Duodenal mucosa (tissue), 2 donors: ENCODE measurements at regions not wholly inside any gene's neighbourhood (a gene's known extent, or its start where the extent isn't known, plus 50 kb on each side); places are given as distances from the start of the nearest gene placed in this dataset.

Experiments
- H3K27ac ChIP-seq: one replicate; pipeline ENCODE4 v1.7.0; 2013; ENCODE audit warnings: low read depth, low read length
- H3K27me3 ChIP-seq, 2 donors: one replicate each; pipeline ENCODE4 v1.7.0; 2013; ENCODE audit warnings: low read length in 2 of 2, control low read depth in 1 of 2; ENCODE audit not compliant: insufficient read depth in 2 of 2, control insufficient read depth in 1 of 2
- H3K36me3 ChIP-seq, 2 donors: one replicate each; pipeline ENCODE4 v1.7.0; 2013; ENCODE audit warnings: low read length in 2 of 2, control low read depth in 1 of 2; ENCODE audit not compliant: insufficient read depth in 2 of 2, control insufficient read depth in 1 of 2
- H3K4me1 ChIP-seq, 2 donors: one replicate each; pipeline ENCODE4 v1.7.0; 2013; ENCODE audit warnings: low read length in 2 of 2, control low read depth in 1 of 2; ENCODE audit not compliant: insufficient read depth in 2 of 2, control insufficient read depth in 1 of 2
- H3K4me3 ChIP-seq, 2 donors: one replicate each; pipeline ENCODE4 v1.7.0; 2013; ENCODE audit warnings: low read length in 2 of 2, low read depth in 1 of 2
- H3K9ac ChIP-seq, 2 donors: one replicate each; pipeline ENCODE4 v1.7.0; 2013; ENCODE audit warnings: low read length in 2 of 2, low read depth in 1 of 2
- H3K9me3 ChIP-seq, 2 donors: one replicate each; pipeline ENCODE4 v1.7.0; 2013; ENCODE audit warnings: low read length in 2 of 2, control low read depth in 1 of 2; ENCODE audit not compliant: control insufficient read depth in 1 of 2

GRCh38 chr5:67538855-67539506, 342.4 kb upstream of the CD180 start:
- Histone ChIP-seq H3K4me3 (no peak overlapping the region), H3K4me1 (peaks cover 8 to 13% of the 10 kb centered on the region in 2 donors), H3K27me3 (no peaks in the 10 kb centered on the region), H3K27ac (no peak overlapping the region), H3K9ac (no peak overlapping the region), H3K9me3 (no peaks in the 10 kb centered on the region), H3K36me3 (no peaks in the 10 kb centered on the region)

GRCh38 chr5:67537439-67538148, 341.0 kb upstream of the CD180 start:
- Histone ChIP-seq H3K4me3 (peak overlapping the region; percentile 47 to 60), H3K4me1 (peaks cover 8 to 13% of the 10 kb centered on the region in 2 donors), H3K36me3 (no peaks in the 10 kb centered on the region), H3K9ac (peak overlapping the region in 1 of 2 donors; percentile 22), H3K27me3 (no peaks in the 10 kb centered on the region), H3K27ac (no peak overlapping the region), H3K9me3 (no peaks in the 10 kb centered on the region)

GRCh38 chr5:67536866-67537265, 340.3 kb upstream of the CD180 start:
- Histone ChIP-seq H3K9ac (no peak overlapping the region), H3K27me3 (no peaks in the 10 kb centered on the region), H3K9me3 (no peaks in the 10 kb centered on the region), H3K4me3 (peak overlapping the region; percentile 4 to 47), H3K4me1 (peaks cover 8 to 13% of the 10 kb centered on the region in 2 donors), H3K27ac (no peak overlapping the region), H3K36me3 (no peaks in the 10 kb centered on the region)

GRCh38 chr5:67530609-67531255, 334.1 kb upstream of the CD180 start:
- H3K9me3 ChIP-seq = peaks cover 0 to 5% of the 10 kb centered on the region in 2 donors
- H3K36me3 ChIP-seq = no peaks in the 10 kb centered on the region
- no peaks in the 10 kb centered on the region for H3K27me3 ChIP-seq
- H3K9ac ChIP-seq = no peak overlapping the region
- H3K4me3 ChIP-seq = no peak overlapping the region
- H3K4me1 ChIP-seq = no peaks in the 10 kb centered on the region
- no peak overlapping the region for H3K27ac ChIP-seq

GRCh38 chr5:67528953-67529352, 332.4 kb upstream of the CD180 start:
- Histone ChIP-seq H3K27ac (no peak overlapping the region), H3K27me3 (no peaks in the 10 kb centered on the region)

GRCh38 chr5:67526793-67527192, 330.2 kb upstream of the CD180 start:
- Histone ChIP-seq H3K27ac (no peak overlapping the region), H3K36me3 (no peaks in the 10 kb centered on the region), H3K9me3 (peaks cover 0 to 5% of the 10 kb centered on the region in 2 donors), H3K9ac (no peak overlapping the region), H3K4me1 (no peaks in the 10 kb centered on the region), H3K27me3 (no peaks in the 10 kb centered on the region), H3K4me3 (no peak overlapping the region)

More at GRCh38 chr5:67528953-67529352, 332.4 kb upstream of the CD180 start:
- Histone ChIP-seq H3K4me3 (no peak overlapping the region), H3K9ac (no peak overlapping the region), H3K36me3 (no peaks in the 10 kb centered on the region), H3K9me3 (peaks cover 0 to 5% of the 10 kb centered on the region in 2 donors), H3K4me1 (no peaks in the 10 kb centered on the region)

- H3K4me3 ChIP-seq = no peak overlapping the region
- H3K27me3 ChIP-seq = no peaks in the 10 kb centered on the region
- H3K36me3 ChIP-seq = no peaks in the 10 kb centered on the region
- H3K9ac ChIP-seq = no peak overlapping the region
- no peaks in the 10 kb centered on the region for H3K9me3 ChIP-seq
- no peaks in the 10 kb centered on the region for H3K4me1 ChIP-seq
- no peak overlapping the region for H3K27ac ChIP-seq
These were observed 323.7 kb upstream of the CD180 start for GRCh38 chr5:67520161-67520908.

GRCh38 chr5:67518227-67518626, 321.6 kb upstream of the CD180 start:
- no peak overlapping the region for H3K4me3 ChIP-seq
- no peaks in the 10 kb centered on the region for H3K9me3 ChIP-seq
- no peak overlapping the region for H3K9ac ChIP-seq
- no peaks in the 10 kb centered on the region for H3K27me3 ChIP-seq
- H3K27ac ChIP-seq = no peak overlapping the region
- H3K4me1 ChIP-seq = no peaks in the 10 kb centered on the region
- H3K36me3 ChIP-seq = no peaks in the 10 kb centered on the region

GRCh38 chr5:67516948-67517565, 320.5 kb upstream of the CD180 start:
- H3K4me1 ChIP-seq = no peaks in the 10 kb centered on the region
- no peak overlapping the region for H3K9ac ChIP-seq
- no peaks in the 10 kb centered on the region for H3K27me3 ChIP-seq
- H3K4me3 ChIP-seq = no peak overlapping the region
- H3K9me3 ChIP-seq = no peaks in the 10 kb centered on the region
- no peak overlapping the region for H3K27ac ChIP-seq
- no peaks in the 10 kb centered on the region for H3K36me3 ChIP-seq
